Liver (tissue), 8 donors: ENCODE measurements at regions not wholly inside any gene's neighbourhood (a gene's known extent, or its start where the extent isn't known, plus 50 kb on each side); places are given as distances from the start of the nearest gene placed in this dataset.

Experiments
- DNase-seq: peaks from one replicate; pipeline ENCODE4 v3.0.0-alpha.2; 2017; ENCODE audit warnings: low spot score
- H3K27ac ChIP-seq, 2 donors: one replicate each; pipeline ENCODE4 v1.7.0; 2013; ENCODE audit warnings: inconsistent platforms in 2 of 2, low read length in 2 of 2, control low read depth in 1 of 2, low read depth in 1 of 2, mild to moderate bottlenecking in 1 of 2
- H3K27me3 ChIP-seq, 4 donors: one replicate each; pipeline versions ENCODE4 v1.6.1 to v1.7.0; 2013; ENCODE audit warnings: low read length in 3 of 4, inconsistent platforms in 1 of 4, mild to moderate bottlenecking in 1 of 4, moderate library complexity in 1 of 4; ENCODE audit not compliant: control insufficient read depth in 4 of 4, insufficient read depth in 4 of 4
- H3K36me3 ChIP-seq, 4 donors: one replicate each; pipeline versions ENCODE4 v1.6.1 to v1.7.0; 2013; ENCODE audit warnings: low read length in 3 of 4, mild to moderate bottlenecking in 3 of 4, low read depth in 1 of 4, moderate library complexity in 1 of 4; ENCODE audit not compliant: control insufficient read depth in 4 of 4, insufficient read depth in 3 of 4
- H3K4me1 ChIP-seq, 4 donors: one replicate each; pipeline versions ENCODE4 v1.6.1 to v1.7.0; 2013; ENCODE audit warnings: low read length in 3 of 4, mild to moderate bottlenecking in 3 of 4, moderate library complexity in 1 of 4; ENCODE audit not compliant: control insufficient read depth in 4 of 4, insufficient read depth in 4 of 4
- H3K4me3 ChIP-seq, 3 donors: one replicate each; pipeline versions ENCODE4 v1.6.1 to v1.7.0; 2013; ENCODE audit warnings: low read length in 3 of 3, control low read depth in 1 of 3, low read depth in 1 of 3, mild to moderate bottlenecking in 1 of 3
- H3K9ac ChIP-seq, 2 donors: one replicate each; pipeline ENCODE4 v1.7.0; 2013; ENCODE audit warnings: low read length in 2 of 2, mild to moderate bottlenecking in 2 of 2, moderate library complexity in 2 of 2, control low read depth in 1 of 2, low read depth in 1 of 2
- H3K9me3 ChIP-seq, 4 donors: one replicate each; pipeline versions ENCODE4 v1.6.1 to v1.7.0; 2013; ENCODE audit warnings: low read length in 3 of 4; ENCODE audit not compliant: control insufficient read depth in 4 of 4
- CTCF ChIP-seq: fragments of 150-350 bp; IDR thresholded peaks from 2 replicates; pipeline ENCODE4 v1.5.1; 2017; ENCODE audit warnings: improper control_type of control experiment, low read depth, low read length; ENCODE audit not compliant: missing input control
- EGR1 ChIP-seq, 2 donors: IDR thresholded peaks; 2 replicates each; pipeline ENCODE4 v1.6.1; 2016 to 2018; ENCODE audit warnings: antibody characterized with exemption in 2 of 2, low read depth in 2 of 2
- FOXA1 ChIP-seq: IDR thresholded peaks from 2 replicates; pipeline ENCODE4 v1.6.1; 2016; ENCODE audit warnings: antibody characterized with exemption
- FOXA2 ChIP-seq: IDR thresholded peaks from 2 replicates; pipeline ENCODE4 v1.6.1; 2016; ENCODE audit warnings: antibody characterized with exemption
- GABPA ChIP-seq, 2 donors: IDR thresholded peaks in 1 of 2; conservative IDR thresholded peaks in 1 of 2; 2 replicates each; pipeline ENCODE4 v1.6.1; 2016; ENCODE audit warnings: antibody characterized with exemption in 2 of 2, mild to moderate bottlenecking in 1 of 2, moderate library complexity in 1 of 2
- HNF4A ChIP-seq, 2 donors: conservative IDR thresholded peaks; 2 replicates each; pipeline ENCODE4 v1.6.1; 2016; ENCODE audit warnings: antibody characterized with exemption in 2 of 2, mild to moderate bottlenecking in 2 of 2
- HNF4G ChIP-seq: IDR thresholded peaks from 2 replicates; pipeline ENCODE4 v1.6.1; 2016; ENCODE audit warnings: antibody characterized with exemption
- JUND ChIP-seq, 2 donors: IDR thresholded peaks; 2 replicates each; pipeline ENCODE4 v1.6.1; 2016; ENCODE audit warnings: antibody characterized with exemption in 2 of 2
- MAX ChIP-seq: IDR thresholded peaks from 2 replicates; pipeline ENCODE4 v1.6.1; 2016; ENCODE audit warnings: antibody characterized with exemption
- NR2F2 ChIP-seq: IDR thresholded peaks from 2 replicates; pipeline ENCODE4 v1.6.1; 2016; ENCODE audit warnings: antibody characterized with exemption
- RAD21 ChIP-seq, 2 donors: IDR thresholded peaks; 2 replicates each; pipeline ENCODE4 v1.6.1; 2016; ENCODE audit warnings: antibody characterized with exemption in 2 of 2, mild to moderate bottlenecking in 2 of 2
- REST ChIP-seq: IDR thresholded peaks from 2 replicates; pipeline ENCODE4 v1.6.1; 2016; ENCODE audit warnings: antibody characterized with exemption, mild to moderate bottlenecking
- RXRA ChIP-seq, 2 donors: IDR thresholded peaks; 2 replicates each; pipeline ENCODE4 v1.6.1; 2017 to 2018; ENCODE audit warnings: antibody characterized with exemption in 2 of 2, mild to moderate bottlenecking in 1 of 2
- SP1 ChIP-seq: IDR thresholded peaks from 2 replicates; pipeline ENCODE4 v1.6.1; 2018; ENCODE audit warnings: antibody characterized with exemption, mild to moderate bottlenecking
- TAF1 ChIP-seq: conservative IDR thresholded peaks from 2 replicates; pipeline ENCODE4 v1.6.1; 2016; ENCODE audit warnings: antibody characterized with exemption, mild to moderate bottlenecking
- YY1 ChIP-seq: IDR thresholded peaks from 2 replicates; pipeline ENCODE4 v1.6.1; 2016; ENCODE audit warnings: antibody characterized with exemption, mild to moderate bottlenecking
- WGBS: extraction: QIAGEN DNeasy Blood & Tissue Kit; methylation state at CpG from one replicate; pipeline ENCODE4 v1.1.7; 2013; 5-methylcytosine and 5-hydroxymethylcytosine counted together
- donor health status: healthy.
- donor health status: healthy.
- donor health status: healthy.
- donor health status: healthy.
- donor health status: healthy.

GRCh38 chr18:45538444-45538843 is 76.8 kb upstream of the SLC14A2 start:
- Histone ChIP-seq H3K27me3 (no peaks in the 10 kb centered on the region), H3K4me3 (no peak overlapping the region), H3K9ac (no peak overlapping the region), H3K4me1 (no peaks in the 10 kb centered on the region), H3K9me3 (peaks cover 0 to 4% (median 0%) of the 10 kb centered on the region in 4 donors), H3K27ac (no peak overlapping the region), H3K36me3 (no peaks in the 10 kb centered on the region)
- 76% methylated on average over 2 of the region's 2 CpGs for WGBS
- TF ChIP-seq FOXA2 (no peak), HNF4G (no peak), JUND (IDR thresholded peaks at IDR 0.05) (no peak), REST (no peak), YY1 (no peak), GABPA (IDR thresholded peaks at IDR 0.05 in 1 of 2, conservative IDR thresholded peaks at IDR 0.05 in 1 of 2) (no peak), MAX (no peak), TAF1 (no peak), CTCF (no peak), HNF4A (conservative IDR thresholded peaks at IDR 0.05) (no peak), NR2F2 (no peak), EGR1 (IDR thresholded peaks at IDR 0.05; ENCODE audit: low read depth in 2 of 2) (no peak), FOXA1 (no peak), RAD21 (IDR thresholded peaks at IDR 0.05) (no peak), RXRA (IDR thresholded peaks at IDR 0.05) (no peak), SP1 (no peak)
- no peak for DNase-seq

GRCh38 chr18:45539491-45539891 is 75.8 kb upstream of the SLC14A2 start:
- Histone ChIP-seq H3K9me3 (peaks cover 0 to 4% (median 0%) of the 10 kb centered on the region in 4 donors), H3K9ac (no peak overlapping the region), H3K4me3 (no peak overlapping the region), H3K27ac (no peak overlapping the region), H3K27me3 (peaks cover 0 to 2% (median 0%) of the 10 kb centered on the region in 4 donors), H3K4me1 (no peaks in the 10 kb centered on the region), H3K36me3 (no peaks in the 10 kb centered on the region)
- TF ChIP-seq REST = no peak
- no peak for TF ChIP-seq HNF4A (conservative IDR thresholded peaks at IDR 0.05)
- TF ChIP-seq YY1 = no peak
- no peak for DNase-seq
- WGBS = 82% methylated on average over 5 of the region's 5 CpGs
